UCSD-AML1 (cell line): ENCODE measurements at regions not wholly inside any gene's neighbourhood (a gene's known extent, or its start where the extent isn't known, plus 50 kb on each side); places are given as distances from the start of the nearest gene placed in this dataset.
A peak's percentile ranks its signal among the peaks of the same experiment; 100 is the strongest.

ENCODE experiments used
- DNase-seq: peaks from one replicate; lab custom pipeline; 2025; ENCODE audit not compliant: unreplicated experiment; lab: John Stamatoyannopoulos, UW

- DNase-seq: no peak
Measured at GRCh38 chr13:83618966-83619365, 263.3 kb downstream of the SLITRK1 start.

DNA sequence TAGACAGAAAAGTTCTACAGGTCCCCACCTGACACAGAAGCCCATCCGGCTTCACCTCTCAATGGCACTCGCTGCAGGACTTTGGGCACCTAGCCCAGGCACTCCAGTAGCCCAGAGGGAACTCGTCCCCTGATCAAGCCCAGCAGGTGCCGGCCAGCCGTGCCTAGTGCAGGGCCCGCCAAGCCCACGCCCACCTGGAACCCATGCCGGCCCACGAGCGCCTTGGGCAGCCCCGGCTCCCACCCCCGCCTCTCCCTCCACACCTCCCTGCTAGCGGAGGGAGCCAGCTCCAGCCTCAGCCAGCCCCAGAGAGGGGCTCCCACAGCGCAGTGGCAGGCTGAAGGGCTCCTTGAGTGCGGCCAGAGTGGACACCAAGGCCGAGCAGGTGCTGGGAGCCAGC, 268.8 kb downstream of the SLITRK1 start:
- no peak for DNase-seq

GRCh38 chr13:83601539-83601938, 280.7 kb downstream of the SLITRK1 start:
- DNase-seq: no peak

- no peak for DNase-seq
Measured at GRCh38 chr13:83592095-83592494, 290.2 kb downstream of the SLITRK1 start.

DNA sequence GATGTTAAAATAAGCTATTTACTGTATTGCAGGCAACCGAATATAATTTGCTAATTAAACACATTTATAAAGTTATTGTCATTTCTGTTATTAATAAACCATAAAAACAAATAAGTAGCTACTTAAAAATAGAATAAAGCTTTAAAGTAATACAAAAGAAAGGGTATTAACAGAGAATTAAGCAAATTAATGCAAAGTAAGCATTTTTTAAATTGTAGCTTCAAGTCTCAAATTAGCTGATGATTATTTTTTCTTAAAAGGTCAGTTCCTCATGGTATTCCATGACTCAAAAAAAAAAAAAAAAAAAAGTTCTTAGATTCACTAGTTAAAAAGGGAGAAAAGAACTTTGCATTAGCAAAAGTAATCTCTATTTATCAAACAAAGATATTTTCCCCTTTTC, 292.5 kb downstream of the SLITRK1 start:
- no peak for DNase-seq

DNA sequence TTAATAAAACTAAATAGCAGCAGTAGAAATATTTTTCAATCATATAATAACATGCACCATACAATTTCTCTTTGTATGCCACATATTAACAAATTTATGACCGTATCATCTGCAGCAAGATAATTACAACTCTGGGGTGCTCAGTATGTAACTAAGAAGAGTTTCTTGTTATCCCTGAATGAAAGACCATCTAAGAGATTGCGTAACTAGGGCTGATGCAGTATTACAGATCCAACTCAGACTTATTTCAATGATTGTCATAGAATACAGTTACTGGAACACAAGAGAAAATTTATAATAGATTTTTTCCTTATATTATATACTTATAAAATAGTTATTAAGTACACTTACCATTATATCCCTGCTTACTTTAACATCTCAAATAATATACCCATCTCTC, 305.1 kb downstream of the SLITRK1 start:
- no peak for DNase-seq

- DNase-seq: no peak
Measured at GRCh38 chr13:83568019-83568418, 314.3 kb downstream of the SLITRK1 start.

GRCh38 chr13:83563499-83563898, 318.8 kb downstream of the SLITRK1 start:
- DNase-seq: peak; percentile 2

- no peak for DNase-seq
Measured at GRCh38 chr13:83557845-83558244, 324.4 kb downstream of the SLITRK1 start.

DNA sequence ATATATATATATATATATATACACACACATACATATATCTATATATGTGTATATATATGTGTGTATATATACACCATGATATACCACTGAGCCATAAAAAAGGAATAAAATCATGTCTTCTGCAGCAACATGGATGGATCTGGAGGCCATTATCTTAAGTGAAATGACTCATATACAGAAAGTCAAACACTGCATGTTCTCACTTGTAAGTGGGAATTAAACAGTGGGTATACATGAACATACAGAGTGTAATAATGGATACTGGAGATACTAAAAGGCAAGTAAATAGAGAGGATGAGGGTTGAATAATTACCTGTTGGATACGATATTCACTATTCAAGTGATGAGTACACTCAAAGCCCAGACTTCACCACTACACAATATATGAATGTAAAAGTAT, 332.6 kb downstream of the SLITRK1 start:
- DNase-seq: no peak

- DNase-seq: no peak
Measured at GRCh38 chr13:83547043-83547442, 335.2 kb downstream of the SLITRK1 start.

- DNase-seq: no peak
Measured at GRCh38 chr13:83546476-83546875, 335.8 kb downstream of the SLITRK1 start.

GRCh38 chr13:83538636-83539035, 343.6 kb downstream of the SLITRK1 start:
- no peak for DNase-seq

- no peak for DNase-seq
Measured at GRCh38 chr13:83536941-83537340, 345.3 kb downstream of the SLITRK1 start.

- no peak for DNase-seq
Measured at GRCh38 chr13:83536153-83536552, 346.1 kb downstream of the SLITRK1 start.

- no peak for DNase-seq
Measured at GRCh38 chr13:83532809-83533208, 349.5 kb downstream of the SLITRK1 start.

- DNase-seq: peak; percentile 1
Measured at GRCh38 chr13:83531022-83531421, 351.3 kb downstream of the SLITRK1 start.

GRCh38 chr13:83516781-83517180, 365.5 kb downstream of the SLITRK1 start:
- no peak for DNase-seq

GRCh38 chr13:83515268-83516015, 366.8 kb downstream of the SLITRK1 start:
- no peak for DNase-seq

DNA sequence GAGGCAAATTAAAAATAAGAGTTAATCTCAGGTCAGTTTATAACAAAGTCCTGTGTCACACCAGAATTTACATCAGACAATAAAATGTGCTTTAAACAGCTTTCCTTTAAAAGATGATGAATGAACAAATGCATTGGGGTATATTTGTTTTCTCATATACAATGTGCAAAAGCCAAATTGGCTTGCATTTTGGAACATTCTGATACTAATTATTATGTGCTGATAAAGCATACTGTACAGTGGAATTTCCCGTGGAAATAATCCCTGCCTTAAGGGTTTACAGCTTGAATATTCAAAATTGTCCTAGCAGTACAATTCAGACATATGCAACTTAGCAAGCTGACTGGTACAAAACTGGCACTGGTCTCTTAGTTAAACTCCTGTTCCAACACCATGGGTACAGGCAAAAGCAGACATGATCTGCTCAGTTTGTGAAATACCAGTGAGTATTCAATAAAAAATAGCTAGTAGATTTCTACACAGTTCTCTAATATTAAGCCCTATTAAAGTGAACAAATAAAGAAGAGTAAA, 373.4 kb downstream of the SLITRK1 start:
- no peak for DNase-seq

GRCh38 chr13:83503424-83503823, 378.9 kb downstream of the SLITRK1 start:
- no peak for DNase-seq

GRCh38 chr13:83499286-83499685, 383.0 kb downstream of the SLITRK1 start:
- DNase-seq: no peak
